A549 (cell line): ENCODE measurements at regions not wholly inside any gene's neighbourhood (a gene's known extent, or its start where the extent isn't known, plus 50 kb on each side); places are given as distances from the start of the nearest gene placed in this dataset.
"Not testable (repeated sequence)": the region's sequence is repeated elsewhere in the genome, so short reads cannot be mapped to it uniquely, and the experiment has no call there.

Experiments used
- CEBPB ChIP-seq, 2 experiments: fragments of >200 bp in 1 of 2; sonication (Bioruptor Twin) in 1 of 2; formaldehyde crosslinking in 1 of 2; IDR thresholded peaks; 2 replicates each; pipeline ENCODE4 v1.6.1; 2012 to 2016
- KDM5A ChIP-seq: fragments of 200-600 bp; sonication (generic); IDR thresholded peaks from 2 replicates; pipeline ENCODE4 v1.6.1; 2016; ENCODE audit warnings: antibody characterized with exemption, mild to moderate bottlenecking
- PHF8 ChIP-seq: fragments of 200-600 bp; sonication (generic); IDR thresholded peaks from 2 replicates; pipeline ENCODE4 v1.6.1; 2016; ENCODE audit warnings: low read depth, mild to moderate bottlenecking, antibody characterized with exemption, moderate library complexity, borderline replicate concordance
- POLR2A ChIP-seq: IDR thresholded peaks from 2 replicates; pipeline ENCODE4 v1.6.1; 2012; ENCODE audit warnings: mild to moderate bottlenecking, low read length
- SMC3 ChIP-seq: fragments of >200 bp; sonication (Bioruptor Twin); formaldehyde crosslinking; IDR thresholded peaks from 3 replicates; pipeline ENCODE4 v1.6.1; 2018; ENCODE audit warnings: inconsistent platforms
- TF ChIP-seq, protein P1 (sequence below): fragments of >200 bp; sonication (Bioruptor Twin); formaldehyde crosslinking; IDR thresholded peaks from 3 replicates; pipeline ENCODE4 v1.5.1; 2016
- TF ChIP-seq, protein P2 (sequence below): fragments of 150-350 bp; IDR thresholded peaks from 2 replicates; pipeline ENCODE4 v1.6.1; 2014; ENCODE audit warnings: low read depth, mild to moderate bottlenecking, low read length

DNA sequence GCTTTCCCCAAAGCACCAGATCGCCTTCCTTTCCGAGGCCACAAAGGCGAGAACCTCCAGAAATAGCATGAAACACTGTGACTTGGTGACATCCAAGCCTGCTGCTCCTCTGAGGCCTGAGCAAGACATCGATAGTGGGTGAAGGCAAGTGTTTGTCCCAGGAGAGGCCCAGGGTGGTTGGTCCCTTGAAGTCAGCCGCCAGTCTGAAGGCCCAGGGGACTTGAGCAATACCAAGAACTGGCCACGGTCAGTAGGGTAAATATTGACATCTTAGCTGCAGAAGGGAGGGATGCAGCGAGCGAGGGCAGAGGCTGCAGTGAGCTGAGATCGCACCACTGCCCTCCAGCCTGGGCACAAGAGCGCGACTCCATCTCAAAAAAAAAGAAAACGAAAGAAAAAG lies 1533.5 kb downstream of the REEP3 start:
- not testable (repeated sequence) for TF ChIP-seq SMC3; PHF8; POLR2A; KDM5A; CEBPB (IDR thresholded peaks at IDR 0.05)
- TF ChIP-seq, protein P1, sequence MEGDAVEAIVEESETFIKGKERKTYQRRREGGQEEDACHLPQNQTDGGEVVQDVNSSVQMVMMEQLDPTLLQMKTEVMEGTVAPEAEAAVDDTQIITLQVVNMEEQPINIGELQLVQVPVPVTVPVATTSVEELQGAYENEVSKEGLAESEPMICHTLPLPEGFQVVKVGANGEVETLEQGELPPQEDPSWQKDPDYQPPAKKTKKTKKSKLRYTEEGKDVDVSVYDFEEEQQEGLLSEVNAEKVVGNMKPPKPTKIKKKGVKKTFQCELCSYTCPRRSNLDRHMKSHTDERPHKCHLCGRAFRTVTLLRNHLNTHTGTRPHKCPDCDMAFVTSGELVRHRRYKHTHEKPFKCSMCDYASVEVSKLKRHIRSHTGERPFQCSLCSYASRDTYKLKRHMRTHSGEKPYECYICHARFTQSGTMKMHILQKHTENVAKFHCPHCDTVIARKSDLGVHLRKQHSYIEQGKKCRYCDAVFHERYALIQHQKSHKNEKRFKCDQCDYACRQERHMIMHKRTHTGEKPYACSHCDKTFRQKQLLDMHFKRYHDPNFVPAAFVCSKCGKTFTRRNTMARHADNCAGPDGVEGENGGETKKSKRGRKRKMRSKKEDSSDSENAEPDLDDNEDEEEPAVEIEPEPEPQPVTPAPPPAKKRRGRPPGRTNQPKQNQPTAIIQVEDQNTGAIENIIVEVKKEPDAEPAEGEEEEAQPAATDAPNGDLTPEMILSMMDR: not testable (repeated sequence)
- TF ChIP-seq, protein P2, sequence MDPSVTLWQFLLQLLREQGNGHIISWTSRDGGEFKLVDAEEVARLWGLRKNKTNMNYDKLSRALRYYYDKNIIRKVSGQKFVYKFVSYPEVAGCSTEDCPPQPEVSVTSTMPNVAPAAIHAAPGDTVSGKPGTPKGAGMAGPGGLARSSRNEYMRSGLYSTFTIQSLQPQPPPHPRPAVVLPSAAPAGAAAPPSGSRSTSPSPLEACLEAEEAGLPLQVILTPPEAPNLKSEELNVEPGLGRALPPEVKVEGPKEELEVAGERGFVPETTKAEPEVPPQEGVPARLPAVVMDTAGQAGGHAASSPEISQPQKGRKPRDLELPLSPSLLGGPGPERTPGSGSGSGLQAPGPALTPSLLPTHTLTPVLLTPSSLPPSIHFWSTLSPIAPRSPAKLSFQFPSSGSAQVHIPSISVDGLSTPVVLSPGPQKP: not testable (repeated sequence)
